ENCODE measurements at regions not wholly inside any gene's neighbourhood (a gene's known extent, or its start where the extent isn't known, plus 50 kb on each side); places are given as distances from the start of the nearest gene placed in this dataset.
A peak's percentile ranks its signal among the peaks of the same experiment; 100 is the strongest.

DNA sequence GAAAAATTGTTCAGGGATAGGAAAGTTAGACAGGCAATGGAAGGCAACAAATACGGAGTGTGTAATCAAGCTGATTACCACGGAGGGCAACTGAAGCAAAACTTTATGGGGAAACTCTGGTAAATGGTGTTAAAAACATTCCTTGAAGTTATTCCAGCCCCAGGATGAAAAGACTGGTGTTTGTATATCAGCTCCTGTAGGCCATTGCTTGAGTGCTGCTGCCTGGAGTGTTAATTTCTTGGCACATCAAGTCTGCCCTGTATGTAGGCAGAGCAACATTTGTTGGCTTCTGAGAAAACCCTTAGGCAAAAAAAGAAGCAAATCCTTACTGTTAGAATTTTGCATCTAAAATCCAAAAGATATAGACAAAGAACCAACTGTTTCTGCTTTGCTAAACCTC lies 686.5 kb upstream of the ACO1 start:
- no peak overlapping the region for H2BK15ac ChIP-seq (ENCODE audit: low read depth, low read length)
- H2BK120ac ChIP-seq (ENCODE audit: low read depth, low read length, poor library complexity, severe bottlenecking), result peak overlapping the region; percentile 6
- H3K4me1 Mint-ChIP-seq, result no peaks in the 10 kb centered on the region
- no peak overlapping the region for H3K27ac ChIP-seq (ENCODE audit: insufficient read length, low read depth, low read length)
- H2AFZ ChIP-seq (ENCODE audit: low read length), result no peak overlapping the region
- H3K18ac ChIP-seq (ENCODE audit: insufficient read length, low read depth, low read length), result no peak overlapping the region
- no peaks in the 10 kb centered on the region for H3K23me2 ChIP-seq (ENCODE audit: insufficient read length, low read depth, low read length, poor library complexity, severe bottlenecking)
- H3K27me3 ChIP-seq (ENCODE audit: insufficient read depth, low read length), result no peaks in the 10 kb centered on the region
- H3K9ac ChIP-seq (ENCODE audit: extremely low read depth, insufficient read length, low read length), result no peak overlapping the region
- no peak overlapping the region for H2BK12ac ChIP-seq (ENCODE audit: insufficient read length, low read depth, low read length)
- no peak overlapping the region for H3K4me2 ChIP-seq (ENCODE audit: insufficient read depth, insufficient read length, low read length)
- H3K4ac ChIP-seq (ENCODE audit: low read depth, low read length), result no peak overlapping the region
- DNase-seq, result no peak
- no peaks in the 10 kb centered on the region for H3K79me1 ChIP-seq (ENCODE audit: insufficient read depth, low read depth, low read length, poor library complexity, severe bottlenecking)
- H4K91ac ChIP-seq (ENCODE audit: insufficient read length, low read depth, low read length), result no peak overlapping the region
- no peak overlapping the region for H3T11ph ChIP-seq (ENCODE audit: low read length)
- H4K20me1 ChIP-seq (ENCODE audit: control insufficient read depth, insufficient read depth, insufficient read length), result no peaks in the 10 kb centered on the region
- no peak overlapping the region for H4K8ac ChIP-seq (replicated peaks; ENCODE audit: insufficient read length, low read depth, low read length)
- TF ChIP-seq, protein P1, sequence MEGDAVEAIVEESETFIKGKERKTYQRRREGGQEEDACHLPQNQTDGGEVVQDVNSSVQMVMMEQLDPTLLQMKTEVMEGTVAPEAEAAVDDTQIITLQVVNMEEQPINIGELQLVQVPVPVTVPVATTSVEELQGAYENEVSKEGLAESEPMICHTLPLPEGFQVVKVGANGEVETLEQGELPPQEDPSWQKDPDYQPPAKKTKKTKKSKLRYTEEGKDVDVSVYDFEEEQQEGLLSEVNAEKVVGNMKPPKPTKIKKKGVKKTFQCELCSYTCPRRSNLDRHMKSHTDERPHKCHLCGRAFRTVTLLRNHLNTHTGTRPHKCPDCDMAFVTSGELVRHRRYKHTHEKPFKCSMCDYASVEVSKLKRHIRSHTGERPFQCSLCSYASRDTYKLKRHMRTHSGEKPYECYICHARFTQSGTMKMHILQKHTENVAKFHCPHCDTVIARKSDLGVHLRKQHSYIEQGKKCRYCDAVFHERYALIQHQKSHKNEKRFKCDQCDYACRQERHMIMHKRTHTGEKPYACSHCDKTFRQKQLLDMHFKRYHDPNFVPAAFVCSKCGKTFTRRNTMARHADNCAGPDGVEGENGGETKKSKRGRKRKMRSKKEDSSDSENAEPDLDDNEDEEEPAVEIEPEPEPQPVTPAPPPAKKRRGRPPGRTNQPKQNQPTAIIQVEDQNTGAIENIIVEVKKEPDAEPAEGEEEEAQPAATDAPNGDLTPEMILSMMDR (conservative IDR thresholded peaks at IDR 0.05), result no peak
- H3K36me3 Mint-ChIP-seq (ENCODE audit: insufficient read depth in 1 of 3, low read depth in 3 of 3), result no peaks in the 10 kb centered on the region
- H3K27me3 Mint-ChIP-seq (ENCODE audit: low read depth), result no peaks in the 10 kb centered on the region
- no peak overlapping the region for H3K23ac ChIP-seq (ENCODE audit: insufficient read length, low read depth, low read length)
- H3K56ac ChIP-seq (ENCODE audit: insufficient read length, low read depth, low read length), result no peak overlapping the region
- no peaks in the 10 kb centered on the region for H3K9me3 Mint-ChIP-seq
- H3K4me1 ChIP-seq (ENCODE audit: insufficient read depth, low read length), result no peaks in the 10 kb centered on the region
- H2AK5ac ChIP-seq (ENCODE audit: insufficient read length, low read length), result no peak overlapping the region
- H2BK5ac ChIP-seq (ENCODE audit: insufficient read length, low read length), result no peak overlapping the region
- no peaks in the 10 kb centered on the region for H3K9me3 ChIP-seq (ENCODE audit: control insufficient read depth, low read depth, low read length)
- WGBS (ENCODE audit: extremely low coverage, insufficient read length, low lambda C conversion rate), result no CpG with 5 or more reads among the region's 2 CpGs
- H3K14ac ChIP-seq (ENCODE audit: insufficient read depth, low read length), result no peak overlapping the region
- no peak overlapping the region for H4K5ac ChIP-seq (ENCODE audit: insufficient read length, low read depth, low read length)
- H2BK20ac ChIP-seq (ENCODE audit: low read depth, low read length, poor library complexity, severe bottlenecking), result no peak overlapping the region
- H3K79me2 ChIP-seq (ENCODE audit: insufficient read depth, low read length), result no peaks in the 10 kb centered on the region
- H3K4me3 Mint-ChIP-seq, result no peak overlapping the region
- H3K27ac Mint-ChIP-seq, result no peak overlapping the region

All from H9 (cell line).